ENCODE measurements at regions not wholly inside any gene's neighbourhood (a gene's known extent, or its start where the extent isn't known, plus 50 kb on each side); places are given as distances from the start of the nearest gene placed in this dataset.
A peak's percentile ranks its signal among the peaks of the same experiment; 100 is the strongest.

DNA sequence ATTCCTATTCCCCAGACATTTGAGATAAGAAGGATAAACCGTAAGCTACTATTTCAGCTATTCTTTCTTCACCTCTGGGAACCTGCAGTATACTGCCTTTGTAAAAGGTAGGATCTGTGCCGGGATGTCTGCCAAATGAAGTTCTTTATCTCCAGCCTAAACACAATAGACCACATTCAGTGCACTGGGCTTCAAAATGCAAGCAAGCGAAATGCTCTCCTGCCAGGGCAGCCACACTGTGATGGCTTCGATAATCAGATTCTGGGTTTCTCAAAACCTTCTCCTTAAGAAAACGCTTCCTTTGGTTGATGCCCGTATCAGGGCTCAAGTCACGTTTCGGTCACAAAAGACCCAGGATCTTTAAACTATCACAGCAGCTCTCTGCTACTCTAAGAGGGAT, 299.5 kb upstream of the B3GAT1 start:
- Histone ChIP-seq H3K4me3 (ENCODE audit: low read depth, low read length) (no peak overlapping the region), H3K4me1 (no peaks in the 10 kb centered on the region), H3K27ac (peak overlapping the region; percentile 60), H3K27me3 (ENCODE audit: control insufficient read depth, insufficient read depth, low read length) (no peaks in the 10 kb centered on the region), H3K4me2 (ENCODE audit: low read length) (no peak overlapping the region), H3K9me3 (ENCODE audit: control insufficient read depth, low read length) (no peaks in the 10 kb centered on the region), H3K36me3 (ENCODE audit: control insufficient read depth, insufficient read depth, low read length) (no peaks in the 10 kb centered on the region), H2AFZ (no peak overlapping the region), H3K79me2 (no peaks in the 10 kb centered on the region), H3K9ac (no peak overlapping the region)
- TF ChIP-seq, protein P1, sequence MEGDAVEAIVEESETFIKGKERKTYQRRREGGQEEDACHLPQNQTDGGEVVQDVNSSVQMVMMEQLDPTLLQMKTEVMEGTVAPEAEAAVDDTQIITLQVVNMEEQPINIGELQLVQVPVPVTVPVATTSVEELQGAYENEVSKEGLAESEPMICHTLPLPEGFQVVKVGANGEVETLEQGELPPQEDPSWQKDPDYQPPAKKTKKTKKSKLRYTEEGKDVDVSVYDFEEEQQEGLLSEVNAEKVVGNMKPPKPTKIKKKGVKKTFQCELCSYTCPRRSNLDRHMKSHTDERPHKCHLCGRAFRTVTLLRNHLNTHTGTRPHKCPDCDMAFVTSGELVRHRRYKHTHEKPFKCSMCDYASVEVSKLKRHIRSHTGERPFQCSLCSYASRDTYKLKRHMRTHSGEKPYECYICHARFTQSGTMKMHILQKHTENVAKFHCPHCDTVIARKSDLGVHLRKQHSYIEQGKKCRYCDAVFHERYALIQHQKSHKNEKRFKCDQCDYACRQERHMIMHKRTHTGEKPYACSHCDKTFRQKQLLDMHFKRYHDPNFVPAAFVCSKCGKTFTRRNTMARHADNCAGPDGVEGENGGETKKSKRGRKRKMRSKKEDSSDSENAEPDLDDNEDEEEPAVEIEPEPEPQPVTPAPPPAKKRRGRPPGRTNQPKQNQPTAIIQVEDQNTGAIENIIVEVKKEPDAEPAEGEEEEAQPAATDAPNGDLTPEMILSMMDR (IDR thresholded peaks at IDR 0.05), result no peak

DNA sequence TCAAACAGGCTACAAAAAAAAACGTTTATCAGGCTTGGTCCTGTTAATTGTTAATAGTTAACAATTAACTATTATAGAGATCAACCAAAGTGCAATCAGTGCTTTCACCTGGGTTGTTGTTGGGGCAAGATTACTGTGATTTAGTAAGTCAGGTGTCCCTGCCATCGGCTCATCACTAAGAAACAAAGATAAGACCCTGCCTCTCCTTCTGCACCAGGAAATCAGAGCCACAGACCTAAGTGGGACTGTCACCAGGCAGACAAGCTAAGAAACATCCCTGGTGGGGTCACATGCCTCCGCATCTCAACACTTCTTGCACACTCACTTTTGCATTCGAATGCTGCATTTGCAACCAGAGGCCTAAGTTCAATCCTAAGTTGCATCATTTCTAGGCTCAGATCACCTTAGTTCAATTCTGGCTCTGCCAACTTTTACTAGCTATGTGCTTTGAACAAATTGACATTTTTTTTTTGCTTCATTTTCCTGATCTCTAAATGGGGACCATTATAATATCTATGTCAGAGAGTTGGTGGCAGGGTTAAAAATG, 298.9 kb upstream of the B3GAT1 start:
- Histone ChIP-seq H3K4me3 (ENCODE audit: low read depth, low read length) (no peak overlapping the region), H2AFZ (no peak overlapping the region), H3K9ac (no peak overlapping the region), H3K4me1 (no peaks in the 10 kb centered on the region), H3K79me2 (no peaks in the 10 kb centered on the region), H3K9me3 (ENCODE audit: control insufficient read depth, low read length) (no peaks in the 10 kb centered on the region), H3K36me3 (ENCODE audit: control insufficient read depth, insufficient read depth, low read length) (no peaks in the 10 kb centered on the region), H3K27ac (no peak overlapping the region), H3K4me2 (ENCODE audit: low read length) (no peak overlapping the region), H3K27me3 (ENCODE audit: control insufficient read depth, insufficient read depth, low read length) (no peaks in the 10 kb centered on the region)
- TF ChIP-seq, protein P1 (IDR thresholded peaks at IDR 0.05), result no peak

DNA sequence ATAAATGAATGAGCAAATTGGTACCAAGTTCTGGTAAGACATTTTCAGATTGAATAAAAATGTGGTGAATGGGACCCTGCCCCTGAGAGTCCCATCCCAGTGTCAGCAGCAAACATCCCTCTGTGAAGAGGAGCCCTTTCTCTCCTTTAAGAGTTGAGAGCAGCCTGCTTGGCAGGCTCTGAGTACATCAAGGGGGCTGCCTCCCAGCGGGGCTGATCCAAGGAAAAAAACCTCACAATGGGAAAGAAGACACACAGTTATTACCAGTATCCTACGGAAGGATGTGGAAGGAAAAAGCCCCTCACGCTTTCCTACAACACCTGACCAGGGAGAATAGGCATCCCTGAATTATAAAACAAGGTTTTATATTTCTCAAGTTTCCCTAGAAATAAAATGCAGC, 293.8 kb upstream of the B3GAT1 start:
- TF ChIP-seq, protein P1 (IDR thresholded peaks at IDR 0.05), result no peak
- H2AFZ ChIP-seq, result no peak overlapping the region

DNA sequence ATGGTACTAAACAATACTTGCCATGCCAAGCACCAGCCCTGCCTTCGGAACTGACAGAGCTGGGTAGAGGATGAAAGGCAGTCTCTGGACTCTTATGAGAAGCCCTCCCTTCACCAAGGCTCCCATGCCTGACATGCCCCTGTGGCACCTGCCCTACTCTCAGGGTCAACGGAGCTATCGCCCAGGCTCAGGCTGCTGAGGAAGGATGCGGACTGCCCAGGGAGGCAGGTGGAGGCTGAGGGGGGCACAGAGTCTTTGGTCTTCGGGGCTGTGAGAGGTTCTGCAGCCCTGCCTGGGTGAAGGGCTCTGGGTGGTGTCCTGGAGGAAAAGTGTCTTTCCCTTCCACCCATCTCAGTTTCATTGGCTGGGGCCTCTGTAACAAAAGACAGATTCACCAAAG, 290.8 kb upstream of the B3GAT1 start:
- Histone ChIP-seq H3K79me2 (no peaks in the 10 kb centered on the region), H3K9me3 (ENCODE audit: control insufficient read depth, low read length) (no peaks in the 10 kb centered on the region), H2AFZ (no peak overlapping the region), H3K27ac (no peak overlapping the region), H3K36me3 (ENCODE audit: control insufficient read depth, insufficient read depth, low read length) (no peaks in the 10 kb centered on the region), H3K9ac (no peak overlapping the region), H3K27me3 (ENCODE audit: control insufficient read depth, insufficient read depth, low read length) (no peaks in the 10 kb centered on the region), H3K4me2 (ENCODE audit: low read length) (no peak overlapping the region), H3K4me3 (ENCODE audit: low read depth, low read length) (no peak overlapping the region), H3K4me1 (no peaks in the 10 kb centered on the region)
- TF ChIP-seq, protein P1 (IDR thresholded peaks at IDR 0.05), result no peak

More for the DNA sequence above, 293.8 kb upstream of the B3GAT1 start:
- Histone ChIP-seq H3K9me3 (ENCODE audit: control insufficient read depth, low read length) (no peaks in the 10 kb centered on the region), H3K36me3 (ENCODE audit: control insufficient read depth, insufficient read depth, low read length) (no peaks in the 10 kb centered on the region), H3K27me3 (ENCODE audit: control insufficient read depth, insufficient read depth, low read length) (no peaks in the 10 kb centered on the region), H3K79me2 (no peaks in the 10 kb centered on the region), H3K4me1 (no peaks in the 10 kb centered on the region), H3K27ac (no peak overlapping the region), H3K9ac (no peak overlapping the region), H3K4me3 (ENCODE audit: low read depth, low read length) (no peak overlapping the region), H3K4me2 (ENCODE audit: low read length) (no peak overlapping the region)

GRCh38 chr11:134701564-134702165, 289.6 kb upstream of the B3GAT1 start:
- no peaks in the 10 kb centered on the region for H3K9me3 ChIP-seq (ENCODE audit: control insufficient read depth, low read length)
- TF ChIP-seq, protein P1 (IDR thresholded peaks at IDR 0.05), result no peak
- no peaks in the 10 kb centered on the region for H3K79me2 ChIP-seq
- no peaks in the 10 kb centered on the region for H3K36me3 ChIP-seq (ENCODE audit: control insufficient read depth, insufficient read depth, low read length)
- H3K27ac ChIP-seq, result no peak overlapping the region
- H3K4me2 ChIP-seq (ENCODE audit: low read length), result no peak overlapping the region
- no peaks in the 10 kb centered on the region for H3K27me3 ChIP-seq (ENCODE audit: control insufficient read depth, insufficient read depth, low read length)
- no peaks in the 10 kb centered on the region for H3K4me1 ChIP-seq
- H3K9ac ChIP-seq, result no peak overlapping the region
- no peak overlapping the region for H3K4me3 ChIP-seq (ENCODE audit: low read depth, low read length)
- no peak overlapping the region for H2AFZ ChIP-seq

All from parathyroid adenoma (tissue), 2 donors.